ENCODE measurements at regions not wholly inside any gene's neighbourhood (a gene's known extent, or its start where the extent isn't known, plus 50 kb on each side); places are given as distances from the start of the nearest gene placed in this dataset.

DNA sequence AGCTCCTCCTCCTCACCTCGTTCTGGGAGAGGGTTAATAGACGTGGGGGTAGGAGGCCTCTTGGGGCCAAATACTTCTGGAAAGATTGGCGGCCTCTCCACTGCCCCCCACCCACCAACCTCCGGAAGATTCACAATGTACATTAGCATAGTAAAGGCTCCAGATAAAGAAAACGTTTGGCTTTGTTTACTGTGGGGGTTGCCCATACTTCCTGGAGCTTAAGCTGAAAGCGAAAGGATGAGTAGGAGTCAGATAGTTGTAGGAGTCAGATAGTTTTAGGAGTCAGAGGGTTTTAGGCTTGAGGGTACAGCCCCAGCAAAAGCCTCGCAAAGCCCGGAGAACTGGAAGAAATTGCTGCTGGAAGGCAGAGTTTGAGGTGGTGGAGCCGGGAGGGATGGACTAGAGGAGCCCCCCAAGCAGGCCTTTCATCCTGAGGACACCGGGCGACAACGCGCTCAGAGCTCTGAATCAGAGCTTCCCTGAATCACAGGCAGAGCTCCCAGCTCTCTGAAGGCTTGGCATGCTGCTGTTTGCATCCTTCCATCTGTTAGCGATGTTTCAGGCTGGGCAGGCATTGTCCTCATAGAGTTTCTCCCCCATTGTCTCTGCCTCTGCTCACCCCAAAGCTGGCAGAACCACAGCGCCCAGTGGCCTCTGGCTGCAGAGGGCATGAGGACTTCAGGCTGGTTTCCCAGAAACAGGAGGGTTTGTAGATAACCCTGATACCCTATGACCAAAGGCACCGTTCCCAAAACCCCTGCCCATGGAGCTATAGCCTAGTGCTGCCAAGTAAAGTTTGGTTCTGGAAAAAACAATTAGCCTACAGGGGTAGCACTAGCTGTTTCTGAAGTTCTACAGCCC, 280.7 kb downstream of the BCOR start:
- no peak for DNase-seq (ENCODE audit: low read depth in 2 of 2, low spot score in 1 of 2)

DNA sequence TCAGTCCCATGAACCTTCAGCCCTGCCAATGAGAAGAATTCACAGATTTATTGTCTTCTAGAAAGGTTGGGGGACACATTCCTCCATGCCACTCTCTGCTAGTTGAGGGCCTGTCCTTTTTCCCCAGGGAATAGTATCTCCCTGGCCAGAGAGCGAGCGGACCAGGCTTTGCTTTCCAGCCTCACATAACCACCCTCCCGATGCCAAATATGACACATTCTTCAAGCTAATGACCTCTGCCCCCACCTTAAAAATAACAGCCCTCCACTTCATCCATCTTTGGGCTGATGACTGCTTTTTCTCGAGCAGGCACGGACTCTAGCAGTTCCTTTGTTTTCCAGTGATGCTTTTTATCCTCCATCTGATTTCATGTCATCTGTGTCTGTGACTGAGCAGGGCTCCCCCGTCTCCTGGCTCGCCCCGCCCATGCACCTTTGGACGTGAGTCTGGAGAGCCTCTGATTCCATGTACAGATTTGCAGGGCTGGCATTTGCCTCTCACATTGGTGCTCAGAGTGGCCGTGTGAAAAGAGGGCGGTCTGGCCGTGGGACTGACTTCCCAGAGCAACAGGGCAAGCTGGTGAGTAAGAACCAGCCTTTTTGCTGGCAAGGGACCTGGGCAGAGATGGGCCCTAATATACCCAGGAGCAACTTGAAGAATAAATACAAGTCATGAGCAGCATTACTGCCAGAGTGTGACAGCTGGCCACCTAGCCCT, 279.8 kb downstream of the BCOR start:
- no peak for DNase-seq (ENCODE audit: low read depth in 2 of 2, low spot score in 1 of 2)

DNA sequence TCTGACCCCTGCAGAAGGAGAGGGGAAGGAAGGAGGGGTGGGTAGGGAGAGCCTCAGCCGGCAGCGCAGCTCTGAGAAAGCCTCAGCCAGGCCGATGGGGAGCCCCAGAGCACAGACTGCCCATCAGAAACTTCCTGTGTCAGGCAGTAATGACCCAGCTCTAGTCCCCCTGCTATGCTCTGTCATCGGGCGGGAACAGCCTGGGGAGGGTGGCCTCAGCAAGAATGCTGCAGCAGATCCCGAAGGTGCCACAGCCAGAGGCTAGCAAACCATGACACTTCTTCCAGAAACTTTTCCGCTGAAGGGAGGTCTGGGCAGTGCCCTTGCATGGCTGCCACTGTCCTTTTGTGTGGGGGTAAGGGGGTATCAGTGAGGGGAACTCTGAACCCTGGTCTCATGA, 279.0 kb downstream of the BCOR start:
- no peak for DNase-seq (ENCODE audit: low read depth in 2 of 2, low spot score in 1 of 2)

DNA sequence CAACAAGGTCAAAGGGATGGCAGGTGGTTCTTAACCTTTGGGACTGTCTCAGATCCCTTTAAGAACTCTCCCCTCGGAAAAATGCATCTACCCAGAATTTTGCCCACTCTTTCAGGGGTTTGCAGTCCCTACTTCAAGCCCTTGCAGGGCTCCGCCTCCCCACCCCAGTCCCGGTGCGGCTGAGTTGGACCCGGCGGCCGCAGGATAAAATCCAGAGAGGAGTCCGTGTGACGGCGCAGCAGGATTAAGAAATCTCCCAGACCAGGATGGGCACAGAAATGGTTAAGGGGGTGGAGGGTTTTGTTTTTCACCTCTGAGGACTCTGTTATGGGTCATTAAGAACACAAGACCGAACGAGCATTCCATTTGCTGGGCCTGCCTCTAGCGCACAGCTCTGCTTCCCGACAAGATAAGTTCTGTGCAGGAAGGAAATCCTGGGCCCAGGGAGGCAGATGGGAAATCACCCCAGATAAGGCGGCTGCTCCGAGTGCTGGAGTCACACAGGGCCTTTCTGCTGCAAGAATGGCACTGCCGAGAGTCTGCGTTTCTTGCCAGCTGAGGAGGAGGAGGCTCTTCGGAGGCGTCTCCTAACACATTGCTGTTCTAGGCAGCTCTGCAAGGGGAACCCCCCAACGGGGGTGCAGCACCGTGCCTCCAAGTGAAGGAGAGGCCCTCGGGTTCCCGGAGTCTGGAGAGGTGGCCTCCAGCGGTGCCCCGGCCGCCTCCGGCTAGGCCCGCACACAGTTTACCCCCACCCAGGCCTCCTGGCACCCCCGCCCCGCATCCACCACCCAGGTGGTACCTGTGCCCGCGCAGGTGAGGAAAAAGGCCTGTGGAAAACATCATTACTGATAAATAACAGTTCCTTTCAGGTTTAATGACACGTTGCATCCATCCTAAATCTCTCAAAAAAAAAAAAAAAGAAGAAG, 277.6 kb downstream of the BCOR start:
- DNase-seq (ENCODE audit: low read depth in 2 of 2, low spot score in 1 of 2), result no peak

DNA sequence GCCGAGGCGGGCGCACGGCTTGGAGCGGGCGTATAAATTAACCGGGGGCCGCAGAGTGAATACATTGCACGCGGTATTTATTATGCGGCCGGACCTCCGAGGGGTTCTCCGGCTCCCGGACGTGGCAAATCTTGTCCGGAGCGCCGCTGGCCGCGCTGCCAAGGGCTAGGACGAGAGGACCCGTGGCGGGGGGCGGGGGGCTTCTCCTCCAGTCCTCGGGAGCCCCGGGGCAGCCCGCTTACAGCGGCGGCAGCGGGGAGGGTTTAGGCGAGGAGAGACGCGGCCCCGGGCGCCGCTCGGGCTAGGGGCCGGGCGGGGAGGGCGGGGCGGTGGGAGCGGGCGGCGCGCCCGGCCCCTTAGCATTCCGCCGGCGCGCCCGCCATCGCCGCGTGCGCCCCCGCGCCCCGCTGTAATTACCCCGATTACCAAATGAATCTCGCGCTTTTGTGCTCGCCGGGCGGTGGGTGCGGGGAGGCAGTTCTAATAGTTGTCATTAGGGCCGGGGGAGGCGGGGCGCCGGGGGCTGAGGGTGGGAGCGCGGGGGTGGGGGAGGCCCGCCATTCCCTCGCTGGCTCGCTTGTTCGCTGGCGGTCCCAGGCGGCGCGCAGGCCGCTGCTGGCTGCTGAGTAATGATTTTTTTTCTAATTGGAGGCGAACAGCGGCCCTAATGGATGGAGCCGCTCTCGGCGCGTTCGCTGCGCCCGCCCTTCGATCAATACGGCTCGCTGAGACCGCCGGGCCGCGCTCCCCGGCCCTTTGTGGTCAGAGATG, 276.6 kb downstream of the BCOR start:
- no peak for DNase-seq (ENCODE audit: low read depth in 2 of 2, low spot score in 1 of 2)

DNA sequence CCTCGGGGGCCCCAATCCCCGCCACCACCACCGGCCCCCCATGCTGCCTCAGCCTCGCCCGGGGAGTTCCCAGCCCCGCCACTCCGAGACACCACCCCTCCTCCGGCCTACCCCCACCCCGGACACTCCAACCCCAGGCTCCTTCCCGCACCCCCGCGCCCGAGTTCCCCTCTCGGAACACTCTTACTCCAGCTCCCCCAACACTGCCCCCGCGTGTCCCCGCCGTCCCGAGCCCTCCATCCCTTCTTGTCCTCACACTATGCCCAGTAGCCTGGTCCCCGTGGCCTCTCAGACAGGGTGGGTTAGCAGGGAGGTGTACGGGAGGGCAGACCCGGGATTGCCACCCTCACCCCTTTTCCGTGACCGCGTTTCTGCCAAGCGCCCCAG, 276.1 kb downstream of the BCOR start:
- no peak for DNase-seq (ENCODE audit: low read depth in 2 of 2, low spot score in 1 of 2)

DNA sequence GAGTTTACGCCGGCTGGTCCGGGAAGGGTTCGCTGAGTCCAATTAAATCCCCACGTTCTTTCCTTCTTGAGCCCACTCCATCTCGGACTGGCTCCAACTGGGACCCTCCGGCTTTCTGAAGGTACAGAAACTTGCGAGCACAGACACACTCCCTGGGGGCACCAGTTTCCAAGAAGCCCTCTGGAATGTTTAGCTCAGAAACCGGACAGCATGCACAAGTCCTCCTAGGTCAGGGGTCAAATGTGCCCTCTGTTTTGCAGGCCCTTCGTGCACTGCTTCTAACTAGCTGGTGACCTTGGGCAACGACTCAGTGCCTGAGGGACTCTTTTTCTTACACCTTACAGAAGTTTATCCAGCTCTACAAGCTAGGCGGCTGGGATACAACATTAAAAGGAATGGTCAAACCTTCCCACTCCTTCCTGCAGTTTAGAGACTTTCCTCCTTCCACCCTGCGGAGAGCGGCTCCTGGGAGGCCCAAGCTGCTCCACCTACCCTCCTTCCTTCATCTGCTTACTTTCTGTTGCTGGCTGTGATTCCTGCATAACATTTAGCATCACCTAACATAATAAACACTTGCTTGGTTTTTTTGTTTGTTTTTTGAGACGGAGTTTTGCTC, 275.5 kb downstream of the BCOR start:
- DNase-seq (ENCODE audit: low read depth in 2 of 2, low spot score in 1 of 2), result no peak

DNA sequence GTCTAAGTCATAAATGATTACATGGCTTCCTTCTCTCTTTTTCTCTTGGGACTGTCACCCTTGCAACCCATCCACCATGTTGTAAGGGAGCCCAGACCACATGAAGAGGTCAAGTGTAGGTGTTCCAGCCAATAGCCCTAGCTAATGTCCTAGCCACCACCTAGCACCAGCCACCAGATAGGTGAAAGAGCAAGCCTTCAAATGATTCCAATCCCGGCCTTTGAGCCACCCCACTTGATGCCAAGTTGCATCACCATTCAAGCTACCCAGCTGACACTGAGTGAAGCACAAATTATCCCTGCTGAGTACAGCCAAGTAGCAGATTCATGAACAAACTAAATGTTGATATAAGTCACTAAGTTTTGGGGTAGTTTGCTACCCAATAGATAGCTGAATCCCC, 274.3 kb downstream of the BCOR start:
- no peak for DNase-seq (ENCODE audit: low read depth in 2 of 2, low spot score in 1 of 2)

DNA sequence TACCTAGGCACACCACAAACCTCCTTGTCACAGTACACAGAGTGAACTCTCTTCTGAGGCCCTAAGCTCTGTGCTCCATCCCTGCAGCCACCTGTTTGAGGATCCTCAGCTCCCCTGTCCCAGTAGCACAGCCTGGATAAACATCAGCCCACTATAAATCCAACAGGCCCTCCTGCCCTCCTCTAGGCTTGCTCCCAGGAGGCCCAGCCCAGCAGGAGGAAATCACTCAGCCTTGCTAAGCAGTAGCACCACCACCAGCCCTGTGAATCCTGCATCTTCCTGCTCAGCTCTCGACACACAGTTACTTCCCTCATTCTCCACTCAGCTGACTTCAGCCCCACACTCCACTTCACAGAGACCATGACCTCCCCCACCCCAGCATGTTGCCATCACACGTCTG, 273.9 kb downstream of the BCOR start:
- DNase-seq (ENCODE audit: low read depth in 2 of 2, low spot score in 1 of 2), result no peak

DNA sequence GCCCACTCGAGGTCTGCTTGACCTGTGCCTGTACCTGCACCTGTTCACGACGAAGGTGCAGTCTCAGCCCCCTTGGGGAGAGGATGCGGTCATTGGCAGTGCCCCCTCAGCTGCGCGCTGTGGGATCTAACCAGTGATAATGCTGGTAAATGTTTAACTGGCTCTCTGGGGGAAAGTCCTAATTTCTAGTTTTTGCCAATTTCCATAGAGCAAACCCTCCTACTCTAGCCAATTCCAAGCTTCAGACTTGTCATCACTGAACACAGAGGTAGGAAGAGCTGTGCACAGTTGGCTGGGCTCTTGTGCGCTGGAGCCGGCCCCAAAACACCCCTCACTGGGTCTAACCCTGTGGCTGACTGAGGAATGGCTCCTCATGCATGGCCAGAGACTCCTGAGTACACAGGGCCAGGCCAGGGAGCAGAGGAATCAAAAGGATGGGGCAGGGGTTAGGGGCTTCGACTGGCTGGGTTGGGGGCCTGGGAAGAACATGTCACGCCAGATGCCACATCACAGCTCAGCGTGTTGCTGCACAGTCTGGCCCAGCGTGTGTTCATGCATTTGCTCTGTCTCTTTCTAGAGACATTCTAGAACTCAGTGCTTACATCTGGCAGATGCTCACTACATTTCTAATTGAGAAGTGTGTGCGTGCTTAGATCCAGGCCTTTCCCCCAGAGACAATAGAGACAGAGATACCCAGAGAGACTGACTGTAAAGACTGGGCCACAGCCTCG, 270.8 kb downstream of the BCOR start:
- DNase-seq (ENCODE audit: low read depth in 2 of 2, low spot score in 1 of 2), result no peak

DNA sequence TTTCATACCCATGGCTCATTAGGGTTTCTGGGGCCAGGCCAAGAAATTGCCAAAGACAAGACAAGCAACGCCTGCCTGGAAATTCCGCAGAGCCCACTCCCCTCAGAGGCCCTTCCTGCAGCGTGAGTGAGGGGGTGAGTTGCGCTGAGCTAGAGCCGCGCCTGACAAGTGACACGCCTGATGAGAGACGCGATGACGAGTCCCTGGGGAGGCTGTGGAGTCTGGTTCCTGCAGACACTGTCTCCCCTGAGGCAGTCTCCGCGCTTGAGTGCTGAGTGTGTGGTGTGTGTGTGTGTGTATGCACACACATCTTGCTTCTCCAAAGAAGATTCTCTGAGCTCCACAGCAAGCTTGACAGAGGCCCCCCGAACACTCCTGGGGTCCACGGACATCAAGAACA, 269.8 kb downstream of the BCOR start:
- DNase-seq (ENCODE audit: low read depth in 2 of 2, low spot score in 1 of 2), result no peak

DNA sequence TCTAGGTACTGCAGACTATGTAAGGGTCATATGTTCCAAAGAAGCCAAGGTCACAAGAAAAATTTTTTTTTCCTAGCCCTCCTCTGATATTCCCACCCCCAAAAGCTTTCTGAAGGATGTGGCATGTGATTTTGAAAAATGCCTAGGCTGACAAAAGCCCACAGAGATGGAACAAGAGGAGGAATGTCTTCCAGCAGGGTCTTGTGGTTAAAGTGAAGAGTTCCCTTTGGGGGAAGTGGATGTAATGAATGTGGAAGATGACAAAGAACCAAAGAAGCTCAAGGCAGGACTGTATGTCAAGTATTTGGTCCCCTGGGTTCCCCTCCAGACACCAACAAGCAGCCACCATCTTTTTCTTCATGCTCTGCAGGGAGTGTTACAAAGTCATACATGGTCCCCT, 268.8 kb downstream of the BCOR start:
- DNase-seq (ENCODE audit: low read depth in 2 of 2, low spot score in 1 of 2), result no peak

DNA sequence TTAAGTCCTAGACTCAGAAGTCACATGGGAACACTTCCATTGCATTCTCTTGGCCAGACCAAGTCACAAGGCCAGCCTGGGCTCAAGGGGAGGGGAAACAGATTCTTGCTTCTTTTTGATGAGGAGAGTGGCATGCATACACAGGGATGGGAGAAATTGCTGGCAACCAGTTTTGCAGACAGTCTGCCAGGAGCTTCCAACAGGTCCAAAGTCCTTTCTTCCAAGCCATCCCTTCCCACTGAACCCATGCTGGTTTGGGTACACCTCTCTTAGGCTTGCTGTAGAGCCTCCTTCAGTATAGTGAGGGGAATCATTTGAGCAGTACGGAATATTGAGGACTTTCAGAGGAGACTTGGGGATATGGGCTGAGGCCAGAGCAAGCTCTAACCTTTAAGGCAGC, 267.8 kb downstream of the BCOR start:
- no peak for DNase-seq (ENCODE audit: low read depth in 2 of 2, low spot score in 1 of 2)

DNA sequence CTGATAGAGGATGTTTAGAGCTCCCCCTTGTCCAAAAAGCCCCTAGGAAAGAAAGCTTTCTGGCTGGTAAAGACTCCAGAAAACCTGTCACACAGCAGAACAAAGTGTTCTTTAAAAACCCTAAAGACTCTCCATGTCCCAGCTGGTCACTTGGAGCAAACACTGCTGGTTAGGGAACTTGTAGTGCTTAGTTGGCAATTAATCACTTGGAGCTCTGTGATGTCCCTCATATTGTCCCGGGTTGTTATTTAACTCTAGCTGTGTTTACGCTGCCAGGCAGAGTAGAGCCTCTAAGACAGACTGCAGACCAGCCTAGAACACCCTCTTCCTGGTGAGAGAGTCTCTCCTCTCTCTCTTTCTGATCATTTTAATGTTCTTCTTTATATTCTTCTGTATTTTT, 267.3 kb downstream of the BCOR start:
- DNase-seq (ENCODE audit: low read depth in 2 of 2, low spot score in 1 of 2), result no peak

DNA sequence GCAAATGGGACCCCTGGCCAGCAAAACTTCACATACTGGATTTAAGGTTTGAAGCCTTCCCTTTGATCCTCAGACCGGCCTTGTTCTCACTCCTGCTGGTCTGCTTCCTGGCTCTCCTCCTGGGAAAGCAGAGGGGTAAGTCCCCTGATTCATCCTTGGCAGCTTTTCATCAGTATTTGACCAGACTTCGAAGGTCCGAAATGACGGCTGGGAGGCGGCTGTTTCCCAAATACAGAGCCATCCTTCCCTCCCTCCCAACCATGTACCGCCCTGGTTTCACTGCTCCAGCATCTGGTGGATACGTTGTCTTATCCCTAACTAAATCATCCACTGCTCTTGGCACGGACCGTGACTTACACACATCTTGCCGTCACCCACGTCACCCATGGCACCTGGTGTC, 265.5 kb downstream of the BCOR start:
- DNase-seq (ENCODE audit: low read depth in 2 of 2, low spot score in 1 of 2), result no peak

DNA sequence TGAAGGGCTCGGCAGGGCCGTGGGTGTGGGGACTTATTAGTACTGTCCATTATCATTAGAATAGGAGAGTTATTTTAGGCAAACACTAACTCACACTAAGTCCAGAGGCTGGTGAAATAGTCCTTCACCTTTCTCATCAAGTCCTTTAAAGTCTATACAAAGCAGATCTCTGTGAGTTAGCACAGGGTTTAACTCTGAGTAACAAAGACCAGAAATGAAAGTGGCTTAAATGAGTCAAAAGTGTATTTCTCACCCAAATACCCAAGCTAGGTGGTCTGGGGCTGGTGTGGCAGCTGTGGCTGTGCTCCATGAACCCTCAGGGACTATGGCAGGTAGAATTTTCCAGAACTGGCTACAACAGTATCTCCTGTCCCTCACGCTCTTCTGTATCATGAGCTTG, 263.2 kb downstream of the BCOR start:
- DNase-seq (ENCODE audit: low read depth in 2 of 2, low spot score in 1 of 2), result no peak

DNA sequence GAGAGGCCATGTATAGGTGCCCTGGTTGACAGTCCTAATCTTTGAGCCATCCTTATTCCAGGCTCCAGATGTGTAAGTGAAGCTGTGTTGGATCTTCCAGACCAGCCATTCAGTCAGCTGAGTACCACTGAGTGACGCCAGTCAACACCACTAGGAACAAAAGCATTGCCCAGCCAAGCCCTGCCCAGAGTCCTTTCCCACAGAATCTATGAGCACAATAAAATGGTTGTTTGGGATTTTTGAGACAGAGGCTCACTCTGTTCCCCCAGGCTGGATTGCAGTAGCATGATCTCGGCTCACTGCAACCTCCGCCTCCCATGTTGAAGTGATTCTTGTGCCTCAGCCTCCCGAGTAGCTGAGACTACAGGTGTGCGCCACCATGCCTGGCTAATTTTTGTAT, 262.5 kb downstream of the BCOR start:
- DNase-seq (ENCODE audit: low read depth in 2 of 2, low spot score in 1 of 2), result no peak

DNA sequence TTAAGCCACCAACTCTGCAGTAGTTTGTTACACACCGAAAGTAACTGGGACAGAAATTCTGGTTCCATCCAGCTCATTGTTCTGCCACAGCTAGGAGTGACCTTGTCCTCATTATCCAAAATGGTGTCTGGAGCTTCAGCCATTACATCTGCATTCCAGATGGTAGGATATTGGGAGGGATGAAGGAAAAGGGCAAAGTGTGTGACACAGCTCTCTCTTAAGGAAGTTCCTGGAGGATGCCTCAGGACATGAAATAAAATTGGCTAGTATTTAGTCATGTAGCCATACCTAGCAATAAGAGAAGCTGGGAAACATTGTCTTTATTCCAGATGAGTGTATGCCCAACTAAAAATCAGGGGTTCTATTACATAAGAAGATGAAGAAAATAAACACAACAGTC, 262.0 kb downstream of the BCOR start:
- no peak for DNase-seq (ENCODE audit: low read depth in 2 of 2, low spot score in 1 of 2)

DNA sequence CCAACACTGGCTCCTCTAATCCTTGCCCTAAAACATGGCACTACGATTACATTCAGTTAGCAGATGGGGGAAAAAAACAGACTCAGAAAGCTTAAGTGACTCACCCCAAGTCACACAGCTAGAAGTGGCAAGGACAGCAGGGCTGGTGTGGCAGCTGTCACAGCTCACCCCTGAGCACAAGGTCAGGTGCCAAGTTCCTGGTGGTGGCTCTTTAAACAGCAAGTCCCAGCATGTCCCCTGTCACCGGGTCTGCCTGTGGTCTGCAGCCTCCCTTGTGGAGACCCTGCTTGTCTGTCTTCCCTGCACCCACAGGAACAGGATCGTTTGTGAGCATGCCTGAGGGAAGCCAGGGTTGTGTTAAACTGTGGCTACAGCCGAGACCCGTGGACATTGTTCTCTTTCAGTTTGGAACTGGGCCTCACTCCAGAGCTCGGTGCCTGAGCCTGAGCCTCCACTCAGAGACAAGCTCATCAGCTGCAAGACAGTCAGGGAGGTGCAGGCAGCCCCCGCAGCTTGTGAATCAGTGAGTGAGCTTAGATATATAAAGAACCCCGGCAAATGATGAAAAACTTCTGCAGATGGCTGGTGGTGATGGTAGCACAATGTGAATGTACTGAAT, 260.8 kb downstream of the BCOR start:
- no peak for DNase-seq (ENCODE audit: low read depth in 2 of 2, low spot score in 1 of 2)
